ENCODE measurements at regions not wholly inside any gene's neighbourhood (a gene's known extent, or its start where the extent isn't known, plus 50 kb on each side); places are given as distances from the start of the nearest gene placed in this dataset.

DNA sequence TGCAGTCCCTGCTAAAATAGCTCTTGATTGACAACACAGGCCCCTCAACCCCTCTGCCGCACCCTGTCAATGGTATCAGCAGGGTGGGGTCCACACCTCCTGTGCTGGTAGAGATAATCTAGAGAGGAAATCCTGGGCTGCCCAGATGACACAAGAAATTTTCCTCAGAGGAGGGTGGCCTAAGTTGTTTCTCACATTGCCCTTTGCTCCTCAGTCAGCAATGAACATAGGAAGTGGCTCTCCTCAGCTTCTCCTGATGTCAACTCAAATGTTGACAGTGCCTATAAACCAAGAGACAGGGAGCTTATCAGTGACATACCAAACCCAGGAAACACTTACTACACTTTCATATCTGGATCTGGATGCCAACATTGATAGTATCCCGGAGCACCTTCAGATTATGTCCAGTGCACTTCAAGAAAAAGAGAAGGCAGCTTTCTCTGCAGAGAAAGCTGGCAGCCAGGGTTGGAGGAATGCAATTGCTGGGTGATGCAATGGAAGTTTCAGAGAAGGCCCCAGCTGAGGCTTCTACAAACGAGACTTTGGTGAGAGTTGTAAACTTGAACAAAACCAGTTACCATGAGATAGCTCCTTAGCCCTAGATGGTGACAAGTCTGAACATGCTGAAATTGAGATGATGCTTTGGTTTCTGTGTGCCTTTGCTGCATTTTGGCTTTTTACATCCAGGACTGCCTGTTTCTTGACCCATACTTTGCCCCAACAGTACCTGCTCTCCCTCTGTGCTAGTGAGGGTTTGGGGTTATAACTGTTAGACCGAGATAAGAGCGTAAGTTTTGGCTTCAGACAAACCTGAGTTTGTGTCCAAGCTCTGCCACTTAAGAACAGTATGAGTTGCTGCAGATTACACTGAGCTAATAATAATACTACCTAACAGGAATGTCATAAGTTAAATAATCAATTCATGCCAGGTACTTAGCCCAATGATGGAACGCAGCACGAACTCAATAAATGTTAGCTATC lies 183.5 kb downstream of the NUAK1 start:
- H3K9ac ChIP-seq: no peak overlapping the region
- no peak for TF ChIP-seq Cebpa-rat (IDR thresholded peaks at IDR 0.05)
- H3K36me3 ChIP-seq: no peaks in the 10 kb centered on the region
- H3K9me3 ChIP-seq (replicated peaks in 1 of 11): peaks cover 0 to 11% (median 7%) of the 10 kb centered on the region in 11 experiments; a peak in 6 of 22 replicates
- no peak overlapping the region for H3K27ac ChIP-seq
- H3K27me3 ChIP-seq: no peaks in the 10 kb centered on the region
- no peaks in the 10 kb centered on the region for H3K4me1 ChIP-seq
- H3K4me2 ChIP-seq: no peak overlapping the region
- no peak overlapping the region for H3K4me3 ChIP-seq
- H4K20me1 ChIP-seq: no peaks in the 10 kb centered on the region

GRCh38 chr12:105955976-105956375 lies 182.8 kb downstream of the NUAK1 start:
- H3K9me3 ChIP-seq (replicated peaks in 1 of 11): peaks cover 0 to 11% (median 7%) of the 10 kb centered on the region in 11 experiments; a peak in 6 of 22 replicates
- H4K20me1 ChIP-seq: no peaks in the 10 kb centered on the region
- H3K27me3 ChIP-seq: no peaks in the 10 kb centered on the region
- no peak overlapping the region for H3K27ac ChIP-seq
- no peaks in the 10 kb centered on the region for H3K36me3 ChIP-seq
- no peak overlapping the region for H3K9ac ChIP-seq
- no peak overlapping the region for H3K4me2 ChIP-seq
- no peak for TF ChIP-seq Cebpa-rat (IDR thresholded peaks at IDR 0.05)
- H3K4me1 ChIP-seq: no peaks in the 10 kb centered on the region
- H3K4me3 ChIP-seq: no peak overlapping the region

- Histone ChIP-seq H3K4me3 (no peak overlapping the region), H3K9ac (no peak overlapping the region), H3K27ac (no peak overlapping the region), H3K4me2 (no peak overlapping the region), H4K20me1 (no peaks in the 10 kb centered on the region), H3K4me1 (no peaks in the 10 kb centered on the region), H3K27me3 (no peaks in the 10 kb centered on the region), H3K36me3 (no peaks in the 10 kb centered on the region), H3K9me3 (replicated peaks in 1 of 11) (peaks cover 0 to 11% (median 7%) of the 10 kb centered on the region in 11 experiments; a peak in 6 of 22 replicates)
- TF ChIP-seq Cebpa-rat (IDR thresholded peaks at IDR 0.05): no peak
These were observed 181.9 kb downstream of the NUAK1 start for GRCh38 chr12:105956662-105957457.

- H4K20me1 ChIP-seq: no peaks in the 10 kb centered on the region
- H3K36me3 ChIP-seq: no peaks in the 10 kb centered on the region
- H3K9ac ChIP-seq: no peak overlapping the region
- no peak overlapping the region for H3K4me3 ChIP-seq
- no peak overlapping the region for H3K27ac ChIP-seq
- H3K27me3 ChIP-seq: no peaks in the 10 kb centered on the region
- no peak overlapping the region for H3K4me2 ChIP-seq
- TF ChIP-seq Cebpa-rat (IDR thresholded peaks at IDR 0.05): no peak
- H3K4me1 ChIP-seq: no peaks in the 10 kb centered on the region
- H3K9me3 ChIP-seq (replicated peaks in 1 of 11): peaks cover 0 to 11% (median 7%) of the 10 kb centered on the region in 11 experiments; a peak in 6 of 22 replicates
These were observed 178.3 kb downstream of the NUAK1 start for GRCh38 chr12:105960319-105961083.

GRCh38 chr12:105961821-105962671 lies 176.7 kb downstream of the NUAK1 start:
- TF ChIP-seq Cebpa-rat (IDR thresholded peaks at IDR 0.05): no peak
- no peak overlapping the region for H3K27ac ChIP-seq

GRCh38 chr12:105967038-105967776 lies 171.5 kb downstream of the NUAK1 start:
- H4K20me1 ChIP-seq: no peaks in the 10 kb centered on the region
- H3K27me3 ChIP-seq: no peaks in the 10 kb centered on the region
- no peak overlapping the region for H3K4me2 ChIP-seq
- H3K9ac ChIP-seq: no peak overlapping the region
- H3K36me3 ChIP-seq: no peaks in the 10 kb centered on the region
- no peaks in the 10 kb centered on the region for H3K4me1 ChIP-seq
- no peaks in the 10 kb centered on the region for H3K9me3 ChIP-seq (replicated peaks in 1 of 11)
- no peak overlapping the region for H3K27ac ChIP-seq
- no peak for TF ChIP-seq Cebpa-rat (IDR thresholded peaks at IDR 0.05)
- no peak overlapping the region for H3K4me3 ChIP-seq

More at GRCh38 chr12:105961821-105962671, 176.7 kb downstream of the NUAK1 start:
- peaks cover 0 to 11% (median 7%) of the 10 kb centered on the region in 11 experiments; a peak in 6 of 22 replicates for H3K9me3 ChIP-seq (replicated peaks in 1 of 11)
- no peak overlapping the region for H3K9ac ChIP-seq
- no peaks in the 10 kb centered on the region for H3K27me3 ChIP-seq
- H4K20me1 ChIP-seq: no peaks in the 10 kb centered on the region
- H3K4me1 ChIP-seq: no peaks in the 10 kb centered on the region
- H3K36me3 ChIP-seq: no peaks in the 10 kb centered on the region
- no peak overlapping the region for H3K4me2 ChIP-seq
- no peak overlapping the region for H3K4me3 ChIP-seq

- H3K9ac ChIP-seq: no peak overlapping the region
- no peak overlapping the region for H3K27ac ChIP-seq
- no peaks in the 10 kb centered on the region for H3K4me1 ChIP-seq
- H3K9me3 ChIP-seq (replicated peaks in 1 of 11): no peaks in the 10 kb centered on the region
- H3K4me2 ChIP-seq: no peak overlapping the region
- TF ChIP-seq Cebpa-rat (IDR thresholded peaks at IDR 0.05): no peak
- no peak overlapping the region for H3K4me3 ChIP-seq
- H3K36me3 ChIP-seq: no peaks in the 10 kb centered on the region
- no peaks in the 10 kb centered on the region for H4K20me1 ChIP-seq
- H3K27me3 ChIP-seq: no peaks in the 10 kb centered on the region
These were observed 170.7 kb downstream of the NUAK1 start for GRCh38 chr12:105968025-105968424.

DNA sequence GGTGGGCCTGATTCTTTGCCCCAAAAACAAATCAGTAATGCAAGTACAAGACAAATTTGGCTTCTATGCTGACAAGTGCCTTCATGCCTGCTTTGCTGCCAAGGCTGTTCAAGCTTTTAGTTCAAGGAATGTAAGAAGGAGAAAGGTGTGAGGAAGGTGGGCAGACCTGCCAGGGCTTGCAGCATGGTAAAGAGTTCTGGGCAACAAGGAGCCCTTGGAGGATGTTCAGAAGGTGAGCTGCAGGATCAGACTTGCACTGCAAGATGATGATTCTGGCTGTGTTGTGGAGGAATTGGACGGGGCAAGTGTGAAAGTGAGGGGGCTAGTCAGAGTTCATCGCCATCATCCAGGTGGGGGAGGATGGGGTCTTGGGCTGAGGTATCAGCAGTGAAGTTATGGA lies 167.9 kb downstream of the NUAK1 start:
- Histone ChIP-seq H3K36me3 (no peaks in the 10 kb centered on the region), H3K4me1 (no peaks in the 10 kb centered on the region)

More for the DNA sequence above, 167.9 kb downstream of the NUAK1 start:
- Histone ChIP-seq H3K27ac (no peak overlapping the region), H3K9ac (no peak overlapping the region), H3K9me3 (replicated peaks in 1 of 11) (no peaks in the 10 kb centered on the region), H3K27me3 (no peaks in the 10 kb centered on the region), H3K4me2 (no peak overlapping the region), H4K20me1 (no peaks in the 10 kb centered on the region), H3K4me3 (no peak overlapping the region)
- TF ChIP-seq Cebpa-rat (IDR thresholded peaks at IDR 0.05): no peak

All from BLaER1 treated with 17β-estradiol and CSF1 and Interleukin-3, amounts not matched to agents 10 nM and 100 nM (cell line).